SH-SY5Y (cell line): ENCODE measurements at regions not wholly inside any gene's neighbourhood (a gene's known extent, or its start where the extent isn't known, plus 50 kb on each side); places are given as distances from the start of the nearest gene placed in this dataset.

ENCODE experiments used
- GATA2 ChIP-seq: IDR thresholded peaks from 2 replicates; pipeline ENCODE4 v1.6.1; 2011; ENCODE audit warnings: mild to moderate bottlenecking, low read depth, low read length
- GATA3 ChIP-seq: IDR thresholded peaks from 2 replicates; pipeline ENCODE4 v1.6.1; 2011; ENCODE audit warnings: low read depth, mild to moderate bottlenecking, low read length, moderate library complexity

- TF ChIP-seq GATA2 (peak; percentile 85), GATA3 (peak; percentile 51)
Observed at GRCh38 chr2:200065477-200065876, 110.1 kb downstream of the MAIP1 start.
